ENCODE measurements at regions not wholly inside any gene's neighbourhood (a gene's known extent, or its start where the extent isn't known, plus 50 kb on each side); places are given as distances from the start of the nearest gene placed in this dataset.

- TF ChIP-seq POLR2AphosphoS5 (IDR thresholded peaks at IDR 0.05; ENCODE audit: low read depth, low read length) (no peak), POLR2A (IDR thresholded peaks at IDR 0.05; ENCODE audit: low read depth, low read length) (no peak)
These were observed 1159.3 kb upstream of the TENM3 start for GRCh38 chr4:181083757-181084361.
